SJCRH30 (cell line): ENCODE measurements at regions not wholly inside any gene's neighbourhood (a gene's known extent, or its start where the extent isn't known, plus 50 kb on each side); places are given as distances from the start of the nearest gene placed in this dataset.

ENCODE experiments used
- DNase-seq, 2 experiments: peaks; one replicate each; pipeline ENCODE4 v3.0.0-alpha.2; 2015 to 2020
- H3K27ac ChIP-seq: fragments of 250-450 bp; sonication (Bioruptor Pico); 2 replicates; pipeline ENCODE4 v1.5.1; 2020; ENCODE audit warnings: mild to moderate bottlenecking, moderate library complexity
- H3K27me3 ChIP-seq: fragments of 250-450 bp; sonication (Bioruptor Pico); 2 replicates; pipeline ENCODE4 v1.5.1; 2020; ENCODE audit warnings: mild to moderate bottlenecking, moderate library complexity
- H3K36me3 ChIP-seq: fragments of 250-450 bp; sonication (Bioruptor Pico); 2 replicates; pipeline ENCODE4 v1.5.1; 2020; ENCODE audit warnings: mild to moderate bottlenecking, moderate library complexity
- H3K4me1 ChIP-seq: fragments of 250-450 bp; sonication (Bioruptor Pico); 2 replicates; pipeline ENCODE4 v1.5.1; 2020; ENCODE audit warnings: mild to moderate bottlenecking, moderate library complexity
- H3K4me3 ChIP-seq: fragments of 250-450 bp; sonication (Bioruptor Pico); 2 replicates; pipeline ENCODE4 v1.5.1; 2020; ENCODE audit warnings: mild to moderate bottlenecking, moderate library complexity
- H3K9me3 ChIP-seq: fragments of 250-450 bp; sonication (Bioruptor Pico); replicated peaks from 2 replicates; pipeline ENCODE4 v1.5.1; 2020; ENCODE audit warnings: mild to moderate bottlenecking, moderate library complexity

DNA sequence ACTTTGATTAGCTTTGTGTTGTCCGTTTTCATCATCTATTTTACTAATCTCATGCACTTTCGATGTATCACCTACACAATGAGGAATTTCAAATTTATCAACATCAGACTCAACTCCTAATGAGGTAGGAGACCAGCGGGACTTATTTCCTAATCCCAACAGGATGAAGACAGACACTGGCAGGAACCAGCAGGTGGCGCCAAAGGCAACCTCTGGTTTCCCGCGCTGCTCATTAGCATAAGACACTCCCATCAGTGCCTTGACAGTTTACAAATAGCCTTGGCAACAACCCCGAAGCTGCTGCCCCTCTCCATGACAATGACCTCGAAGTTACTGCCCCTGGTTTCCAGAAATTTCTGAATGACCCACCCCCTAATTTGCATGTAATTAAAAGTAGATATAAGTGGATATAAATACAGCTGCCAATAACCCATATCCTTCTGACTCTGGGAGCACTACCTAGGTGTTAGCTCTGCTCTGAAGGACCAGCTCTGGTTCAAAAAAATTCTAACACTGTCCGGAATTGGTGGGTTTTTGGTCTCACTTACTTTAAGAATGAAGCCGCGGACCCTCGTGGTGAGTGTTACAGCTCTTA, 974.8 kb downstream of the ADGRL2 start:
- Histone ChIP-seq H3K4me1 (no peaks in the 10 kb centered on the region), H3K36me3 (no peaks in the 10 kb centered on the region), H3K9me3 (no peaks in the 10 kb centered on the region), H3K27me3 (no peaks in the 10 kb centered on the region), H3K27ac (no peak overlapping the region), H3K4me3 (no peak overlapping the region)
- DNase-seq, result peak; percentile 25 to 46

DNA sequence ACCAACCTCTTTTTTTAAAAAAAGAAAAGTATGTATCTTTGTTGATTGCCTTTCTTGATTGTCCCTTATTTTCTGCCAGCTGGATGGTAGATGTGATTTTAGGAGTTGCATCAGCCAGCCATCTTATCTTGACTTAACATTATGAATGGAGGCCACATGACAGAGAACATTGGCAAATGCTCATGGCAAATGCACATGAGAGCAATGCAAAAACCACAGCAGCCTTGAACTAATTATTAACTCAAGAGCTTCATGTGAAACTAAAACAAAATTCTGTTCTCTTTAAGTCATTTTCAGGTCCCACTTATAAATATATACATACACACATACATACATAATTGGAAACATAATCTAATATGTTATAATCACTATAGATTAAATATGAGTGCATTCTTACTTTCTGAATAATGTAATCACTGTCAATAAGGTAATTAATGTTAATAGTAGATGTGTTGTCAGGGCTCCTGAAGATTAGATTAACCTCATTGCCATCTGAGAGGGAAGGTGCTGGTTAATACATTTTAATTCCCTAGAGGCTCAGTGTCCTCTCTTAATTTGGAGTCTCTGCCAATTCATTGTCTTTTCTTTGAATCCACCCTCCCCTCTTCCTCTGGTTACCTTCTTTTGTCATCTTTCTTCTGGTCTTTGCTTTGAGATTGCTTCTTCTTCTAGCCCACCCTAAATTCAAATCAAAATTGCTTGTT, 962.2 kb downstream of the ADGRL2 start:
- Histone ChIP-seq H3K27ac (no peak overlapping the region), H3K27me3 (no peaks in the 10 kb centered on the region), H3K4me1 (no peaks in the 10 kb centered on the region), H3K9me3 (no peaks in the 10 kb centered on the region), H3K4me3 (no peak overlapping the region), H3K36me3 (no peaks in the 10 kb centered on the region)
- no peak for DNase-seq

DNA sequence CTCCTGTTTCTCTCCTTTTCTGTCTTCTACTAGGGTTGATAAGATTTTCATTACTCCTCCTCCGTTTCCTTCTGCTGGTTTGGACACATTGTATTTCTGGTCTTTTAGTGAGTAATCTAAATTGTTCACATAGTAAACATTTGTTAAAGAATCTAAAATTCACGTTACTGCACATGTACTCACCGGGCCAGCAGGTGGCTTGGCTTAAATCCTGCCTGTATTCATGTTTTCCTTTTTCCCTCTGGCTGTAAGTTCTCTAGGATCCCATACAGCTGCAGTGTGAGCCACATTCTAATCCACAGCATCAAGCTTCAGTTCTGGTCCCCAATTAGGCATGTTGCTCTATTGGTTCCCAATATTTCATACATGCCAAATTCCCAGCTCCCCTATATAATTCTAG, 958.3 kb downstream of the ADGRL2 start:
- H3K9me3 ChIP-seq, result no peaks in the 10 kb centered on the region
- no peaks in the 10 kb centered on the region for H3K27me3 ChIP-seq
- H3K4me3 ChIP-seq, result no peak overlapping the region
- no peaks in the 10 kb centered on the region for H3K4me1 ChIP-seq
- H3K27ac ChIP-seq, result no peak overlapping the region
- no peaks in the 10 kb centered on the region for H3K36me3 ChIP-seq
- DNase-seq, result no peak

DNA sequence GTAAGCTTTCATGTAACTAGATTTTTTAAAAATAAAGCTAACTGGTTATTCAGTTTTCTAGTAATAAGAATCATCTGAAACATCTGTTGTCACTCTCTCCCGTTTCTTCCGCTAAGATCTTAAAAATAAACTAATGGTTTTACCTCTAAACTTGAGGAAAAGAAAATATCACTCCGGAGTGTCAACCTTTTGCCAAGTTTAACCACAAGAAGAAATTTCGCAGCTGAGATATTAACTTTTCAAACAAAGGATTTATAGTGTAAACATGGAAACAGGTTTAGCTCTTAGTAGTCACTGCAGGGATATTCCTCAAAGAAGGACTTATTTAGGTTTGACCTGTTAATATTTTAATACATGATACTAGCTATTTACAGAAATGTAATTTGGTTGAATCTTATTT, 954.9 kb downstream of the ADGRL2 start:
- DNase-seq, result peak in 1 of 2 experiments; percentile 52
- no peaks in the 10 kb centered on the region for H3K36me3 ChIP-seq
- no peaks in the 10 kb centered on the region for H3K27me3 ChIP-seq
- no peaks in the 10 kb centered on the region for H3K9me3 ChIP-seq
- H3K4me3 ChIP-seq, result no peak overlapping the region
- H3K27ac ChIP-seq, result no peak overlapping the region
- no peaks in the 10 kb centered on the region for H3K4me1 ChIP-seq

DNA sequence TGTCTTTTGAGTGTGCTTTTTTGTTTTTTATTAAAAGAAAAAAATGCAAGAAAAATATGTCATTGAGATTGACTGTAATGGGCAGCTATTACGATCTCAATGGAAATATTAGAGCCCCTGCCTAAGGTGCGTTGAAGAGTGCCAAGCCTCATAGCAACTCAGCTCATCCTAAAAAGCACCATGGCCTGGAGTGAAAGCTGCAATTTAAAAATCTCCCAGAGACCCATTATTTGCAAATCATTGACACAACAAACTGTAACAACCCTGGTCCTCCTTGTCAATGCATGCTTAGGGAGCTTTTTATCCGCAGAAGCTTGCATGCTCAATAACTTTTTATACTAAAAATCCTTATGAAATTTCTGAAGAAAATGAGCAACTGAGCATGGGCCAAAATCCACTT, 954.5 kb downstream of the ADGRL2 start:
- Histone ChIP-seq H3K27me3 (no peaks in the 10 kb centered on the region), H3K4me3 (no peak overlapping the region), H3K4me1 (no peaks in the 10 kb centered on the region), H3K36me3 (no peaks in the 10 kb centered on the region), H3K27ac (no peak overlapping the region), H3K9me3 (no peaks in the 10 kb centered on the region)
- DNase-seq, result no peak

DNA sequence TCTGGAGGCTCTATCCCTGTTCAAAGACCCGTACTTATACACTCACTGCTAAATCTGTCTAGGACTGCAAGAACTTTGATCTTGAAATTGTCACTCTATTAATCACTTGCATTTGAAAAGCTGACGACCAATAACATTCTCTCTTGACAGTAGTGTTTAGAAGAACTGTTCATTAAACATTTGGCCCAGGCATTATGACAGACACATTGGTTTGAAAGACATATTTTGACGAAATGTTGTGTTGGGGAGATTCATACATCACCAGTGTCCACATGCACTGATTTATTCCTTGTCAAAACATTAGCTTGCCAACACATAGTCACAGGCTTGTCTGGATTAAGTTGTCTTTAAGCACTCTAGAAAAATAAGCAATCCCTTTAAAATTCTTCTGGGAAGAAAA, 951.3 kb downstream of the ADGRL2 start:
- no peaks in the 10 kb centered on the region for H3K36me3 ChIP-seq
- no peaks in the 10 kb centered on the region for H3K4me1 ChIP-seq
- no peak overlapping the region for H3K4me3 ChIP-seq
- DNase-seq, result no peak
- no peaks in the 10 kb centered on the region for H3K9me3 ChIP-seq
- no peaks in the 10 kb centered on the region for H3K27me3 ChIP-seq
- no peak overlapping the region for H3K27ac ChIP-seq

DNA sequence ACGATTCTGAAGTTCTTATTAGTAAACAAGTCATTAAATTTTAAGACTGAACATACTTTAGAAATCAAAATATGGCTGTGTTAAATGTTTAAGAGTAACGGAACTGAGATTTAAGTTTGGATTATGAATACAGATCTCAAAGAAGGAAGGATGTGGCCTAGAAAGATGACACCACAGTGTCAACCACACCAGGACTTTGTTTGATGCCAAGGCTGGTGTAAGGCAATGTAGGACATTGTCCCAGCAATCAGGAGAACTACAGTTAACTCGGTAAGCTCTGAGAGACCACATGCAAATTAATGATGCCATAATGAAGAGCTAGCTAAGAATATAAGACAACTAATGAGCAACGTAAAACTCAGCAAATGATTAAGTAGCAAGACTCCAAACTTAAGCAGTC, 932.9 kb downstream of the ADGRL2 start:
- no peaks in the 10 kb centered on the region for H3K9me3 ChIP-seq
- H3K27me3 ChIP-seq, result no peaks in the 10 kb centered on the region
- H3K4me1 ChIP-seq, result no peaks in the 10 kb centered on the region
- no peak overlapping the region for H3K27ac ChIP-seq
- no peak overlapping the region for H3K4me3 ChIP-seq
- no peak for DNase-seq
- H3K36me3 ChIP-seq, result no peaks in the 10 kb centered on the region

DNA sequence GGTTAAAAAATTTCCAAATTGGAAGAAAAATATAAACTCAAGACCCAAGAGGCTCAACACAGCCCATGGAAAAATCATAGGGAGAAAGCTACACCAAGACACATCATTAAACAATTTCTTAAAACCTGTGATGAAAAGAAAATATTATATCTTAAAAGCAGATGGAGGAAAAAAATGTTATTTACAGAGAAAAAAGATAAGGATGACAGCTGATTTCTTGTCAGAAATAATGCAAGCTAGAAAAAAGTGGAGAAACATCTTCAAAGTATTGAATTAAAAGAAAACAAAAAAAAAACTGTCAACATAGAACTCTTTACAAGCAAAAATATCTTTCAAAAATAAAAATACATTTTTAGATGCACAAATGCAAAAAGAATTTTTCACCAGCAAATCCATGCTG, 930.5 kb downstream of the ADGRL2 start:
- Histone ChIP-seq H3K27me3 (no peaks in the 10 kb centered on the region), H3K9me3 (no peaks in the 10 kb centered on the region), H3K36me3 (no peaks in the 10 kb centered on the region), H3K4me3 (no peak overlapping the region), H3K27ac (no peak overlapping the region), H3K4me1 (no peaks in the 10 kb centered on the region)
- no peak for DNase-seq

DNA sequence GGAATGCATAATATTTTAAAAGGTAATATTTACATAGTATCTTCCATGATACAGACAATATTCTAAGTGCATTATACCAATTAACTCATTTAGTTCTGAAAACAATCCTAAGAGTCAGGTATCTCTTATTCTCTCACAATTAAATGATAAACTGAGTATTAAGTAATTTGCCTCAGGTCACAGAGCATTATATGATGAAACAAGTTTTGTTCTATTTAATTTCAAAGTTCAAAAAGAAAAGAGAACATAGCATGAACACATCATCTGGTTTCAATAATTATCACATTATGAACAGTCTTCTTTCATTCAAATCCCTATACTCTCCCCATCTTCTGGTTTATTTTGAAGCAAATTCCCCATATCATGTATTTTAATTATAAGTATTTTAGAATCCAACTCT, 927.5 kb downstream of the ADGRL2 start:
- Histone ChIP-seq H3K4me1 (no peaks in the 10 kb centered on the region), H3K27me3 (no peaks in the 10 kb centered on the region), H3K9me3 (no peaks in the 10 kb centered on the region), H3K36me3 (no peaks in the 10 kb centered on the region), H3K4me3 (no peak overlapping the region), H3K27ac (no peak overlapping the region)
- DNase-seq, result no peak

DNA sequence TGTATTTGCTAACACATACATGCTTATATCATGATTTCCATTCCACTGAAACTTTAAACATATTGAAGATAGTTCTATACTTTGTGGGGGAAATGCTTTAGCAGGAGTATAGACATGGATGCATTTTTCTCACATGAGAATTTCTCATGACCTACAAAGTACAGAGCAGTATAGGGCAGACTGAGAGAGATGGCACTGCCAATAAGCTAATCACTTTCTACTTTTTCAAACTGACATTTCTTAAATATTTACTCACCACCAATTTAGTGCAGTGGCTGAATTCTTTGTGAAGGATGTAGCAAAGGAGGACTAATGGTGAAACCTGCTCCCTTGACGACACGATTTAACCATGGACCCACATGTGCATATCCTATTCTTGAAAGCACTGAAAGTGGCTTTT, 923.5 kb downstream of the ADGRL2 start:
- no peak overlapping the region for H3K4me3 ChIP-seq
- no peak overlapping the region for H3K27ac ChIP-seq
- no peaks in the 10 kb centered on the region; the same call in 1 of the 2 replicates for H3K9me3 ChIP-seq
- H3K4me1 ChIP-seq, result no peaks in the 10 kb centered on the region
- H3K27me3 ChIP-seq, result no peaks in the 10 kb centered on the region
- no peak for DNase-seq
- no peaks in the 10 kb centered on the region for H3K36me3 ChIP-seq

DNA sequence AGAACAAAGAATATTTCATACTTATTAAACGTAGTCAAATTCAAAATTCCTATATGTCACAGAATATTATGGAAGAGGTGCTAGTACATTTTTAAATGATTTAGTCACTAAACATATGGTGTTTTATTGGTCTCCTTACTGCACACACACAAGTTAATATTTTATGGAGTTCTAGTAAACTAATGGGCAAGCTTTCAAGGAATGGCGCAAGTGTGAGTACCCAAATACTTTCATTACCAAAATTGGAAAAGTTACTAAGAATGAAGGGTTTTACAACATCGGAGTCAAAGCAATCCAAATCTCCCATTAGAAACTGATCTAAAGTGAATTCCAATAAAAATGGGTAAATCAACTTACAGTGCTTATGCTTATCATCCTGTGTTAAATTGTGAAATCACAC, 921.9 kb downstream of the ADGRL2 start:
- Histone ChIP-seq H3K27me3 (no peaks in the 10 kb centered on the region), H3K36me3 (no peaks in the 10 kb centered on the region), H3K9me3 (no peaks in the 10 kb centered on the region; the same call in 1 of the 2 replicates), H3K27ac (no peak overlapping the region), H3K4me1 (no peaks in the 10 kb centered on the region), H3K4me3 (no peak overlapping the region)
- no peak for DNase-seq

DNA sequence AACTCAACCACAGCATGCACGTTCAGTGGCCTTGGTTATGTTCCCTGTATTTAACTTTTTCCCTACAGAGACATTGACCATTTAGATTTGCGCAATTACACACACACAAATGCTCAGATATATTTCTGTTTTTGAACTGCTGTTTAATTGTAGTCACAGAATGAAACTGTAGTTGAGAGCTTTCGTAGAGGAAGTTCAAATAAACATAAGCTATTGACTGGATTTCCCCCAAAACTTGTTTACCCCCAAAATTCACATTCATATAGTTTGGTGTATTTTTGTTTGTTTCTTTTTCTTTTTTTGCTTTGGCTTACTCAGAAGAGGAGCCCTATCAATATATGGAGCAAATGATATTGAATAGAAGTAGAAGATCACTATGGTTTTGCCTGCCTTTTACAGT, 921.0 kb downstream of the ADGRL2 start:
- Histone ChIP-seq H3K4me3 (no peak overlapping the region), H3K27me3 (no peaks in the 10 kb centered on the region), H3K36me3 (no peaks in the 10 kb centered on the region), H3K4me1 (no peaks in the 10 kb centered on the region), H3K9me3 (no peaks in the 10 kb centered on the region; the same call in 1 of the 2 replicates), H3K27ac (no peak overlapping the region)
- no peak for DNase-seq

DNA sequence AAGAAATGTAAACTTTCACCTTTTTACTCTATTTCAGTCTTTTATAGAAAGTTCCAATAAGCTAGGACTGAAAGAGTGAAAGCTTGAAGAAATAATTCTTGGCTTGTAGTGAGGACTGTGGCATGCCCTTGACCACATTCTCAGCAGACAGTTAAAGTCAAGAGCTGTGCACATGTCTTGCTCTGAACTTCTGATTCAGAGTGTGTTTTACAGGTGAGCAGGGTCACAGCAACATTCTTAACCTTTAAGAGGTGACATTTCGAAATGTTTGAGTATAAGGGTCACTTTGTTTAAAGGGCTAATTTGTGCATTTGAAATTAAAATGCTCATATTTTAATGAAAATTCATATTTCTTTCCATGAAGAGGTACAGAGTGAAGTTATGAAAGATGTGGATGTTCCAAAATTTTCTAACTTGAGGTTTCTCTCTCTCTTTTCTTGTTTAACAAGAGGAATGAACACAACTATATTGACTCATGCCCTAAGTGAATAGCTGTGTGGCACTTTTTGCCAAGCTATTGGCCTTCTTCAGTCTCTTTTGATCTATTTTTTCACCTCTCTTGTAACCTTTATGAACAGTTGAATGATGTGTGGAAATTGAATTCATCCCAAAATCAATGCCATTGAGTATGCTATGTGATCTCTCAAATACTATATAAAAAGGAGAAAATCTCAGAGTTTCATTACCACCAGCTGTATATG, 918.1 kb downstream of the ADGRL2 start:
- no peak overlapping the region for H3K4me3 ChIP-seq
- no peak overlapping the region for H3K27ac ChIP-seq
- H3K27me3 ChIP-seq, result no peaks in the 10 kb centered on the region
- H3K4me1 ChIP-seq, result no peaks in the 10 kb centered on the region
- no peaks in the 10 kb centered on the region; the same call in 1 of the 2 replicates for H3K9me3 ChIP-seq
- no peaks in the 10 kb centered on the region for H3K36me3 ChIP-seq
- DNase-seq, result no peak

DNA sequence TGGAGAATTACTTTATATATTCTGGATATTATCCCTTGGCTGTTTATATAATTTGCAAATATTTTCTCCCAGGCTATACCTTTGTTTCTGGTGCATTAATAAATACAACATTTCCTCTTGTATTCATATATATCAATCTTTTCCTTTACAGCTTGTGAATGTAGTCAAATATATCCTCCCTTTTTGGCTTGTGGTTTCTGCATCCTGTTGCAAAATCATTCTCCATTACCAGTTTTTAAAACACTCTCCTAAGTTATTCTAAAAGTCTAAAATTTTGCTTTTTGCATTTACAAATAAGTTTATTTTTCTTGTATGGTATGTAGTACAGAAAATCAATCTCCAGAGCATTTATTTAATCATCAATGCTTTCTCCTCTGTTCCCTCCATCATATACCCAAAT, 909.4 kb downstream of the ADGRL2 start:
- H3K36me3 ChIP-seq, result no peaks in the 10 kb centered on the region
- no peaks in the 10 kb centered on the region for H3K27me3 ChIP-seq
- H3K27ac ChIP-seq, result no peak overlapping the region
- H3K9me3 ChIP-seq, result no peaks in the 10 kb centered on the region
- no peaks in the 10 kb centered on the region for H3K4me1 ChIP-seq
- H3K4me3 ChIP-seq, result no peak overlapping the region
- no peak for DNase-seq

DNA sequence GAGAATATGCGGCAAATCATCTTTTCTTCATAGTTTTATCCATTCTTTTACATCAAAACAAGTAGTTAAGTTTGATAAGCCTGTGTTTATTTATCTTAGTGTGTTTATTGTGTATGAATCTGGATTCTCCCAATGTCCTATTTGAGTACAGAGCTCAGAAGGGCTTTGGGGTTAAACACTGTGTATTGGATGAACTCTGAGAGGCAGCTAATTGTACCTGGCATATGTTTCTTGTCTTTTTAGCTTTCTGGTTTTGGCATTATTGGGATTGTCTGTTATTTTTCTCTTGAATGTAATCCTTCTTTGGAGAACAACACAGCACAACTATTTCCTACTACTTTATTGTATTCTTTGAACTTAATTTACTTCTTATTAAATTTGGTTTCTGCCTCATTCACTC, 906.9 kb downstream of the ADGRL2 start:
- DNase-seq, result no peak
- Histone ChIP-seq H3K27me3 (no peaks in the 10 kb centered on the region), H3K36me3 (no peaks in the 10 kb centered on the region), H3K4me3 (no peak overlapping the region), H3K27ac (no peak overlapping the region), H3K4me1 (no peaks in the 10 kb centered on the region), H3K9me3 (no peaks in the 10 kb centered on the region)
